IPS-18c (cell line): ENCODE measurements at regions not wholly inside any gene's neighbourhood (a gene's known extent, or its start where the extent isn't known, plus 50 kb on each side); places are given as distances from the start of the nearest gene placed in this dataset.

Experiments
- H3K4me3 ChIP-seq: 2 replicates; pipeline ENCODE4 v1.7.0; 2013; ENCODE audit warnings: low read depth, mild to moderate bottlenecking, low read length, moderate library complexity; ENCODE audit not compliant: insufficient read depth
- H3K9me3 ChIP-seq: one replicate; pipeline ENCODE4 v1.6.1; 2013; ENCODE audit warnings: mild to moderate bottlenecking, low read length, moderate library complexity; ENCODE audit not compliant: control insufficient read depth, insufficient read depth

DNA sequence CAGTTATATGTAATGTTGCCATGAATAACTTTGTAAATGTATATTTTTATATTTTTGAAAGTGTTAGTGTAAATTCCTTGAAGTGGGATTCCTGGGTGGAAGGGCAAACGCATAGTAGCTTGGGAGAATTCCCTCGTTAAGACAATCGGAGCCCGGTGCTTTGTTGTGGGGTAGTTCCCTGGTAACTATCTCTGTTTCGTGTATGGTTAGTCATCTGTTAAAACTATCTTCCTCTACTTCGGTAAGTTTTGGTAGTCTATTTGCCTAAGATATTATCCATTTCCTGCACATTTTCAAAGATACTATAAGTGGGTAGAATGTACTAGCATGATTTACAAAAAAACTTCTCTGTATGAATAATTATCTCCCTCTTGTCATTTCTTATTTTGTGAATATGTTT lies 113.8 kb upstream of the NRXN1 start:
- no peaks in the 10 kb centered on the region for H3K9me3 ChIP-seq
- H3K4me3 ChIP-seq = no peak overlapping the region

GRCh38 chr2:51120754-51121280 lies 88.9 kb upstream of the NRXN1 start:
- Histone ChIP-seq H3K9me3 (no peaks in the 10 kb centered on the region), H3K4me3 (no peak overlapping the region)

DNA sequence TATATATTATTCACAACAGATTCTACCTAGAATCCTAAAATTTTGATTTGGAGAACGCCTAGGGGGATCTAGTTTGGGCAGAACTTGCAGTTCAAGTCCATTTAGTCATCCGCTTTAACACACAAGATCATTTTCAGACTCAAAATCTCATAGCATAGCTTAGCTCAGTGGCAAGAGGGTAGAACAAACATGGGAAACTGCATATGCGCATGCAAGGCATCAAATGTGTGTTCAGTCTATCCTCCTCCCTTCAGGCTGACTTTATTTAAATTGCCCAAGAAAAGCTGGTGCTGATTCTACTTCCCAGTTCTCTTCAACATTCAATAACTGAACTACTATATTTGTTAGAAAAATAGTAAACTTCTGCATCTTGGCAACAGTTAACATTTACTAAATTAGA lies 79.6 kb upstream of the NRXN1 start:
- no peak overlapping the region for H3K4me3 ChIP-seq
- H3K9me3 ChIP-seq = no peaks in the 10 kb centered on the region

- Histone ChIP-seq H3K9me3 (no peaks in the 10 kb centered on the region), H3K4me3 (no peak overlapping the region)
Observed at GRCh38 chr2:51108794-51109193, 76.9 kb upstream of the NRXN1 start.

- Histone ChIP-seq H3K4me3 (no peak overlapping the region), H3K9me3 (no peaks in the 10 kb centered on the region)
Observed at GRCh38 chr2:51107841-51108240, 75.9 kb upstream of the NRXN1 start.

GRCh38 chr2:51105811-51106210 lies 73.9 kb upstream of the NRXN1 start:
- no peaks in the 10 kb centered on the region for H3K9me3 ChIP-seq
- no peak overlapping the region for H3K4me3 ChIP-seq

DNA sequence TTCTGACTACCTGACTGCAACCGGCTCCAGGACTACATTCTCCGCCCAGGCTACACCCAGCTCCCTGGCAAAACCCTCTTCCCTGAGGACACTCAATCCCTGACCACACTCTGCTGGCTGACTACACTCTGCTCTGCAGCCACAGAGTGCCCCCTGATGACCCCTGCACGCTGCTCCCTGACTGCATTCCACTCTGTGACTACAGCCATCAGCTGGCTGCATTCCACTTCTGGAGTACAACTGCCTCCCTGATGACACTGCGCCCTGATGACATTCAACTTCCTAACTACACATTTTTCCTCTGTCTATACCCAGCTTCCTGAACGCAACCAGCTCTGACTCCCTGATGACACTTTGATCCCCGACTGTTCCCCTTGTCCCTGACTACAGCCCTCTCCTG lies 71.3 kb upstream of the NRXN1 start:
- no peaks in the 10 kb centered on the region for H3K9me3 ChIP-seq

DNA sequence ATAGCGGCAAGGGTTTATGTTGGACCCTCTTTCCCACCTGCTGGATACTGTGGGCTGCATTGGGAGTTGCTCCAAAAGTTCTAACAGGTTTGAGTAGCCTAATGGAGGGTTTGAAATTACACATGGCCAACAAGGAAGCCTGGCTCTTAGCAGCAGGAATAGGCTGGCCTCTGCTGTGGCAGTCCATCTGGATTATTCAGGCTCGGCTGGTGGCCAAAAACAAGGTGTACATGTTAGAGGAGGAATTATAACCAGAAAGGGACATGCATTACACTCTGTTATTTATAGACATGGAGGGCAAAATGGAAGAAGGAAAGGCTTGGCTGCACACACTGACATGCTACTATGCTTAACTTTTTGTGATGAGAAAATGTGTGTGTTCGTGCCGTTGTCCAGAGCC lies 61.1 kb upstream of the NRXN1 start:
- H3K4me3 ChIP-seq = no peak overlapping the region
- H3K9me3 ChIP-seq = no peaks in the 10 kb centered on the region

More for the DNA sequence above, 71.3 kb upstream of the NRXN1 start:
- no peak overlapping the region for H3K4me3 ChIP-seq

GRCh38 chr2:51085420-51086068 lies 53.6 kb upstream of the NRXN1 start:
- no peak overlapping the region for H3K4me3 ChIP-seq
- no peaks in the 10 kb centered on the region for H3K9me3 ChIP-seq

- H3K4me3 ChIP-seq = no peak overlapping the region
Observed at GRCh38 chr2:51084750-51085149, 52.8 kb upstream of the NRXN1 start.

More at GRCh38 chr2:51084750-51085149, 52.8 kb upstream of the NRXN1 start:
- H3K9me3 ChIP-seq = no peaks in the 10 kb centered on the region
